Inflammatory macrophage (primary cell): ENCODE measurements at regions not wholly inside any gene's neighbourhood (a gene's known extent, or its start where the extent isn't known, plus 50 kb on each side); places are given as distances from the start of the nearest gene placed in this dataset.
"Not testable (repeated sequence)": the region's sequence is repeated elsewhere in the genome, so short reads cannot be mapped to it uniquely, and the experiment has no call there.

Experiments
- DNase-seq, 2 donors: peaks; one replicate each; pipeline ENCODE4 v3.0.0-alpha.2; 2020 to 2022

- no peak for DNase-seq
Measured at GRCh38 chr16:61421111-61421510, 615.1 kb downstream of the CDH8 start.

DNA sequence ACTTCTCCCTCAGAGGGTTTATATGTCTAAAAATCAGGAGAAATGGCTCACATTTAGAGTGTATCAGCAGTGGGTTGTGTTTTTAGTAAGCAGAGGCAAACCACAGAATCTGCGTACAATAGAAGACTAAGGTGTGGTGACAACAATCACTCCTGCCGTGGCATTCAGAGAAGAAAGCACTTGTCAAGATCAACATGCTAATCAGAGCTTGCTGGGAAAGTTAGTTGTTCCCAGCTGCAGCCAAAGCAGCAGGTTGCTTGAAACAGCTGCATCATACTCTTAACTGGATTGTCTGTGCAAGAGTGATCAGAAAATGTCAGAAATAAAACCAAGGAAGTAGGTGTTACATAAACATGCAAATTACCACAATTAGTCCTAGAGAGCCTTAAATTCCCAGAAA is 616.4 kb downstream of the CDH8 start:
- no peak for DNase-seq

DNA sequence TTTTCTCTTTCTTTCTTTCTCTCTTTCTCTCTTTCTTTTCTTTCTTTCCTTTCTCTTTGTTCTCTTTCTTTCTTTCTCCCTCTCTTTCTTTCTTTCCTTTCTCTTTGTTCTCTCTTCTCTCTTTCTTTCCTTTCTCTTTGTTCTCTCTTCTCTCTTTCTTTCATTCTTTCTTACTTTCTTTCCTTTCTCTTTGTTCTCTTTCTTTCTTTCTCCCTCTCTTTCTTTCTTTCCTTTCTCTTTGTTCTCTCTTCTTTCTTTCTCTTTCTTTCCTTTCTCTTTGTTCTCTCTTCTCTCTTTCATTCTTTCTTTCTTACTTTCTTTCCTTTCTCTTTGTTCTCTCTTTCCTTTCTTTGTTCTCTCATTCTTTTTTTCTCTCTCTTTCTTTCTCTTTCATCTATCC is 617.4 kb downstream of the CDH8 start:
- DNase-seq: not testable (repeated sequence)

DNA sequence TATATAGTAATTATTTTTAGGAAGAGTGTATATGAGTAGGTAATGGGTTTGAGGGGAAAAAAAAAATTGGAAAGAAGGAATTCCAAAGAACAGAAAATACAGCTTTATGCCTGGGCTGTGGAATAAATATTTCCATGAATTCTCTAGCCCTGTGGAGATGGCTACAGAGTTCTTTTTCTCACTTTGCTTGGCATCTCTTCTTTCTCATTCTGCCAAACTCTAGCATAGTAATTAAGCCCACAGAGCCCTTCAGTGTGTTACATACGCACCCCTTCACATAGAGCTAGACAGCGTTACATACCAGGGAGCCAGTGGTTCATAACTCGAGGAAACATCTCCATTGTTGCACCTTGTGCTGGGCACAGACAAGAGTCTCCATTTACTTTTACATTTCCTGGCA is 621.1 kb downstream of the CDH8 start:
- no peak for DNase-seq

DNA sequence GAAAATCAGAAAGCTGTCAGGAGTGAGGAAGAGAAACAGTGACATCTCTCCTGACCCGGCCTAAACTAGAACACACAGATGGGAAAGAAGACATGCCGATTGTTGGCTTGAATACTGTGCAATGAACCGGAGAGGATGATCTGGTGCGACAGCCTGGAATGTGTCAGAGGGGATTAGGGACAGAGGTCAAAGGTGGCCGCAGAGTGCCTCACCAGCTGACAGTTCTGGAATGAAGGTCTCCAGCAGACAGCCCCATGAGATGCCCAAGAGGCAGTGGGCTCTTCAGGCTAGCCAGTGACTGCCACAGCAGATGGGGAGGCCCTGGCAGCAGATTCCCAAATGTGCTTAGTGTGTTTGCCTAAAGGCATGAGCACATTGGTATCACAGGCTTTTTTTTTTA is 623.2 kb downstream of the CDH8 start:
- no peak for DNase-seq

GRCh38 chr16:61412562-61412961 is 623.7 kb downstream of the CDH8 start:
- no peak for DNase-seq

DNA sequence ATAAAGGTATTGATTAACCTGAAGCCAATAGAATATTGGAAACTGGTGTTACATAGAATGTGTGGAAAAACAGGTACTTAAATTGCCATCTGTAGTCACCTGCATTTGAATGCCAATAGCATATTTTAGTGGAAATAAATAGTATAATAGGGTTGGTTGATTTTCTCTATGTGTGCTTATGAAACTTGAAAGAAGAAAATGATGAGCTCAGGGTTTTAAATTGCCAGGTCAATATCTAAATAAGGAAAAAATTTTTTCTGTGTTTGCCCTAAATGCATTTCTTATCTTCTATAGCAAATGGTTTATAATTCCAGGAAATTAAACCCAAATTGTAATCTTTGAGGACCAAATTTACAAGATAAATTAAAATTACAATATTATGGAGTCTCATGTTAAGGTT is 626.6 kb downstream of the CDH8 start:
- DNase-seq: no peak

DNA sequence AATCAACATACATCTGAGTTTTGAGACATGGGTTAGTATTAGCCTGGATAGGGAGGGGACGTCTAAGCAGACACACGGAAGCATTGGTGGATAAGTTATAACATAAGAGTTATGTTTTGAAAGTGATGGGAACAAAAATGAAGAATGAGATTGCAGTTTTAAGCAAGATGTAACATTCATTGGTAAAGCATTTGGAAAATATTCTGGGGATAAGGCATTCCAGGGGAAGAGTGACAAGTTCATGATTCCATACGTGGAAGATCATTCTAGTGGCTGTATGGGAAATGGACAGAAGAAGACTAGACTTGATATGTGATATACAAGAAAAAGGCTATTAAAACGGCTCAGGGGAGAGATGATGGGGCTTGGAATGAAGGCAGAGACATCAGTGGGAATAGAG is 632.9 kb downstream of the CDH8 start:
- DNase-seq: no peak

DNA sequence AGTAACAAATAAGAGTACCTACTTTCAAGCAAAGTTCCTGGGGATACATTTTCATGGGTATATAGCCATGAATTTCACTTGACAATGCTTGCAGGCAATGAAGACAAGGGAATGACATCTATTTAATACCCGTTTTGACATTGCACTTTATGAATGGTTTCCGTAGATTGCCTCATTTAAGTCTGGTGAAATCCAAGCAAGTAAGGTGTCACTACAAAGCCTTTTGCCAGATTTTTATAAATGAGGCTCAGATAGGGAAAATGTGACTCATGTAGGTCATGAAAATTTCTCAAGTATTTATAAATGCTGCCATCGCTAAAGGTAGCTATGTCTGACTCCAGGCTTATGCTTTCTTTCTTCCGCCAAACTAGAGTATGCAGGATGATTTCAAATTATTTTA is 644.3 kb downstream of the CDH8 start:
- DNase-seq: no peak

DNA sequence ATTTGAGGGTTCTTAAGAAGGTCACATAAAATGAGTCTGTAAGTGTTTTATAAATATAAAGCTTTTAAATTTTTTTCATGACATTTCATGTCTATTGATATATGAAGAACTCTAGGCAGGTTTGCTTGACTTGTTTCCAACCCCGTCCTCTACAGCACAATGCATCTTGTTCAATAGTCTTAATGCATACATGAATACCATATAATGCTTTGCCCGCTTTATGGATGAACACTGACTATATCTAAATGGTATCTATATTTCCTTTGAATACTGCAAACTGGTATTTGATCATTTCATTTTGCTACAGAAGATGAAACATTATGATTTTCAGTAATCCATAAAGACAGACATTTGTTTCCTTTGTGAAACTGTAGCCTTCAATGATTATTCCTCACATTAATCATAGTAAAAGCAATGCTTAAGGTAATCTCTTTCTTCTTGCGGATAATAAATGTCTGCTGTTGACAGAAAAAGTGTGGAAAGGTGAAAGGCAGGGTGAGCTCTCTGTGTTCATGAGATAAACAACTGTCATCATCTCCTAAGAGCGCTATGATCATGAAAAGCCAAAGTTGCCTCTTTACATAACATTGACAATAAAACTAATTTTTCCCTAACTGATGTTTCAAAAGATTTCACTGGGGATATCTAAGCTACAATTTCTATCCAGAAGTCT is 645.1 kb downstream of the CDH8 start:
- no peak for DNase-seq

DNA sequence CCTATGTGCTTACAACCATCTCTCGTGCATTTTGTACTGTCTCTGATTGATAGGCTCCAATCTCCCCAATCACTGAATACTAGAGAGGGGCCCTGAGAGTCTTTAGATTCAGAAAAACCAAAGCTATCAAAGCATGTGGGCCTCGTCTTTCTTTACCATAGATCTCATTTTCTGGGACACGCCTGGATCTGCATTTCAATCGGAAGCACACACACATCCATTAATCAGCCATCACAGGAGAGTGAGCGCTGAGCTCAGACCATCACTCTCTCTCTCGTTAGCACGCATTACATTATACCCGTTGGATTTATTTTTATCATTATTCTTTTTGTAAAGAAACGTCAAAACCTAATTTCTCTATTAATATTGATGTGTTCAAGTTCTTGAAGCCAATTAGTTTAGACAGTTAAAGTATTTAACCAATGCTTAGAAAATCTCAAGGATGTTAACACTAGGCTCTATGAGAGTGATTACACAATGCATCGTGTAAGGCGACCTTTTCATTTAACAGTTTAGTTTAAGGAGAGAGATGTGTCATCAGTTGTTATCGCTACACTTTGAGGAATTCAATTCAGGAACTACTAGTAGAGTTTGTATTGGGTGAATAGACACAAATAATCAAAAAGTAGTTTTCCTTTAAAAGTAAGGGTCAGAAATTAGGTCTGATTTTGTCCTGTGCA is 650.7 kb downstream of the CDH8 start:
- DNase-seq: no peak

DNA sequence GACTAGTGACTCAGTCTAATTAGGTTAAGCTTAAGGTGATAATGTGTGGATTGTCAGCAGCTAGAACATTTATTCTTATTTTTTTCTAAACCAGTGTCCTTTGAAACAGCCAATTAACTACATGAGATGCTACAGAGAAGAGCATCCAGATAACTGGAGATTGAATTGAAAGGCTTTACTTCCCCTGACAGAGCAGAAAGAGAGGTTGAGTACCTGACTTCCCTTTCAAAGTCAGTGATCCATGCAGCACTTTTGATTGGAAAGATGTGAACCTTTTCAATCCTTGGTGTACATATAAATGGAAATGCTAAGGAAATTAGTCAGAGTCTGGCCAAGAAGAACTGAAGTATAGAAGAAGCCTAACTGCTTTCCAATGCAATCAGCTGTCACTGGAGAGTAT is 653.8 kb downstream of the CDH8 start:
- no peak for DNase-seq

DNA sequence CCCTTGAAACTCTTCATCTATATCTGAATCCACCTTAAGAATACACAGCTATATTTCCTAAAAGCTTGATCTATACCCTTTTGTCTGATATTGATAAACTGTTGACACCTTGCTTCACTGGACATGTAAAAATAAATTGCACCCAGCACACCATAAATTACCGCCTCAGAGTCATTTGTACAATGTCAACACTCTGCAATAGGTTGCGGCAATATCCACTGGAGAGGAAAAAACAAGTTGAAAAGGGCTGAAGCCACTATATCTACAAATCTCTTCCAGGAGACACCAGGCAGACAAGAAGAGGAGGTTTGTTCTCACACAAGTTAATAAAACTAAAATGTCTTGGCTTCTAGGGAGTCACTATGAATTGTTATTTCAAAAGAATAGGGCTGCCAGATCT is 656.9 kb downstream of the CDH8 start:
- no peak for DNase-seq

DNA sequence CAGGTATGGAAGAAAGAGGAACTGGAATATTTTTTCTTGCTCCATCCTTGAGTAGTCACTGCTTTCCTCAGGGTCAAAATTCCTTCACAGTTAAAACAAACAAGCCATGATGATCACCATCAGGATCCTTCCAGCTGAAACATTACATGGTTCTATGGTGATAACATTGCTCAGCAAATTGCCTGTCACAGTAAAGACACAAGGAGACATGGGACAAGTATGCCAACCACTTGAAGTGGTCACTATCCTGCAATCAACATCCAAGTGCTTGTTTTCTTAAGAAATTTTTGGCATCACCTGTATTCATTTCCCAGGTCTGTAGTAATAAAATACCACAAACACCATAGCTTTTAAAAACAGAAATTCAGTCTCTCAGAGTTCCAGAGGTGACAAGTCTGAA is 662.2 kb downstream of the CDH8 start:
- no peak for DNase-seq

DNA sequence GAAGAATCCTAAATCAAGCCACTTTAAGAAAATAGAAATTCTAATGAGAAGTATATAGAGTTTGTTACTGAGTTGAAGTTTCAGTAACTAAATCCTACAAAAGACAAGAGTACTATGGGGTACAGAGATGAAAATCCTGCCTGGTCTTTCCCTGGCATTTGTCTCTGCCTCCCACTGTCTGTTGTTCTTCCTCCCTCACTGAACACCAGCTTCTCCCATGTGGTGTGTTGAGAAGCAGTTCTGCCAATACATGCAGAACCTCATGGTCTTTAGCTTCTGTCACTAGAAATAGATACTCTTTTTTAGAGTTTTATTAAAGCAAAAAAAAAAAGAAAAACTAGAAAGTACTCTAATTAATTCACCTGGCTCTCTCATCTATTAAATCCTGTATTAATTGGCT is 664.4 kb downstream of the CDH8 start:
- DNase-seq: no peak

- DNase-seq: no peak
Measured at GRCh38 chr16:61371388-61371787, 664.9 kb downstream of the CDH8 start.

DNA sequence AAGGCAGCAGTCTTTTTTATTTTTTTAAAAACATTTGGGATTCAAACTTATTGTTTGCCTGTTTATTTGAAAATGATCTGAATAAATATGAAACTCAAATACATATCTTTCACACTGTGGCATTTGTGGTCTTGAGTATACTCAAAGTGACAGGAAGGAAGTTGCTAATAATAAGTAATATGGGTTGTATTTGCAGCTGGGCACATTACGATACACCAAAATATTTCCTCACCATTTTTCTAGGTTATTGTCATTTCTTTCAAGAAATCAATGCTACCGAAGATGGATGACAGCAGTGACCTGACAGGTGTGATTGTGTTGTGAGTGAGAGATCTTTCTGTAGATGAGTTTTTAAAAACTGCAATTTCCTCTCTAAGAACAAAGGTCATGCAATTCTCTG is 665.7 kb downstream of the CDH8 start:
- DNase-seq: no peak

DNA sequence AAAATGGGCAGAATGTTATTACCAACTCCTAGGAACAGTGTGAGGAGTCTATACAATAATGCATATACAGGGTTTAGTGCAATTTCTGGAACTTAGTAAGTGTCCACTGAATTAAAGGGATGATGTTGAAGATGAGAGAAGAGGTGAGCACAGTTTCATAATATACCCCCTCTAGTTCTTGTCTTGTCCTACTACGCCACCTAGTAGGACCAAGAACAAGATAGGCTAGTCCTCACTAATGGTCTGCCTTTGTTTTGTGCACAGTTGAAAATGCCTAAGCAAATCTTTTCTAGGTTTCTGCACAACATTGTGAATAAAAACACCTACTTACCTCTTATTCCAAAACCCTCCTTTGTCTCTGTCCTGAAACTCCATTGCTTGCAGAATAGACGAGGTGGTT is 670.2 kb downstream of the CDH8 start:
- DNase-seq: no peak

DNA sequence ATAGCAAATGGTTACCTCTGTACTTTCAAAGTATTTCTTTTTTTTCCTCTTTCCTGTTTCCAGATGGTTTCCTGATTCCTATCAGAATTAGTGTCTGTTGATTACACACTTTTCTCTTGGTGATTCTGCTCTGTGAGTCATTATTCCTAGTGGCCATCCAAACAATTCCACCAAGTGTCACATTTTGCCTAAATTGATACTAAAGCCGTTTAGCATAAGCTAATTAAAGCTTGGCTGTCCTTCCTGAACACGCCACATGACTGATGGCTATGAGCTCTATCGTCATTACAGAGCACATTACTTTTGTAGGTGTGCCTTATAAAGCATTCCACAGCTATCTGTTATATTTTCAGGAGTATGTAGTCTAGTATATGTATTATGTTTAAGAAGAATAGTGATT is 671.2 kb downstream of the CDH8 start:
- no peak for DNase-seq

DNA sequence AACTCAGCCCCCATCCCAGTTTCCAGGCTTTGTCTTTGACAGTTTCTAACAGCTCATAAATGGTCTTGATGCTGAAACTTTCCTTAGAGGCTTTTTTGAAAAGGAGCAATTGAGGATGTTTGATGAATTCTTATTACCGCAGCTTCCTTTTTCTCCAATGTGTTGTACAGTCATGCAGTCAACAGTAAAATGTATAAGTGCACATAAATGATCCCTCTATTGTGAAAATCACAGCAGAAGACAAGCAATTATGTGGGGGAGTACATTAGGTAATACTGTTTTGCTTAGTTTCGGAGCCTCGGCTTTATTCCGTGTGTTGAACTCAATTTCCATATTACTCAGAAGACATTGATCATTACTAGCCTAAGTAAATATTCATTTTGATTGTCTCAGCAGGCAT is 673.7 kb downstream of the CDH8 start:
- DNase-seq: no peak

DNA sequence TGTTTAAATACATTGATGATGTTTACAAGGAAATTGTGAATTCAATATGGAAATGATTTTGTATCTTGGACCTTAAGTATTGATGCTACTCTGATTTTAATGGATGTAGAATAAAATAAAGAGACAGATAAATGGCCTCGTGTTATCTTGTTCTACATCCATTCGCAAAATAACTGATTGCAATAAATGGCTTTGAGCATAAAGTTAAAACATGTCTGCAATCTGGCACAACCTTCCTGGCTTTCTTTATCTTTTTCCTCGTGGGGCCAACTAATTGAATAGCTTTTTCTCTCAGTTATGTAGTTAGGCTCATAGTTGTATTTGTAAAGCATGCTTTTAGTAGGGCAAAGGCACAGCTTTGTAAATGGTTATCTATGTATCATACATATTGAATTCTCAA is 691.4 kb downstream of the CDH8 start:
- no peak for DNase-seq

DNA sequence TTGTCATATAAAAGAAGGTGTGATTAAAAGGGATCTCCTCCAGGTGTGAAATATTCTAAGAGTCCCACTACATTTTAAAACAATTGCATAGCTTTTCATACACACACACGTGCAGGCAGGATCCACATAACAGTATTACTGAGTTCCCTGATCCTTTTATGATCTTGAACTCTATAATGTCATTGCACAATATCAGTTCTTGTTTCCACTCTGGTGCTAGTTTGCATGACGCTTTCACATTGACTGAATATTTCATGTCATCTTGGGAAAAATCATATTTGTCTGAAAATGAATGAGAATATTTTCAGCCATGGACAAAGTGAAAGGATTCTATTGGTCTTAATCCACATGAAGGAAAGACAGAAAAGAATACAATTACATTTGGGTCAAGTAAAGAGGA is 703.8 kb downstream of the CDH8 start:
- DNase-seq: no peak

DNA sequence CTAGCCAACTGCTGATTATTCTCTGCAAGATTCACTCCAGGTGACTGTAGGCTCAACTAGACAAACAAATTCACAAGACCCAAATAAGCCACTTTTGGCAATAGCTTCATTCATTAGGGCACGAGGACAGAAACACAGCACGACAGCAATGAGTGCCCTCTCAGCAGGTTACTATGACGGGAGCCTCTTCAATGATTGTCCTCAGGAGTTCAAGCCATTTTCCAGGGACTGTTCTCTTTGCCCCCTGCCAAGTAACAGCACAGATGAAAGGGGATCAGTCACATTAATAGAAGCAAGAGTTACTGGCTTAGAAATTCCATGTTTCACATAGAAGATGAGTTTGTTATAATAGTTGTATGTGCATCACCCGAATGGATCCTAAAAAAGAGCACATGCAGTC is 712.2 kb downstream of the CDH8 start:
- DNase-seq: no peak

GRCh38 chr16:61323456-61323855 is 712.8 kb downstream of the CDH8 start:
- no peak for DNase-seq

DNA sequence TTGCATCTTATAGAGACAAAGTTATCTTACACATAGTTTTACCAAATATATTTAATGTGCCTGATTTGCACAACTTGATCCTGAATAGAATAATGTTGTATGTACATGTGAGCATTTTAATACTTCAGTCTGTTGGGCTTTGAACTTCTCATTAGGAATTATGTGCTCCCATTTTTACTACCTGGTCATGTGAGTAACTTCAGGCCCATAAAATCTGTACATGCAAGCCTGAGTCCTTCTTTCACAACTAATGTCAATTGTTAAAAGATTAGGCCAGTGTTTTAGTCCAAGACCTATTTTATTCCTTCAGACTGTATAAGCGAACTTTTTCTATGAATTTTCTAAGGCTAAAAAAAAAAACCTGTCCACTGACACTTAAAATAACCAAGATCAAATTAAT is 715.4 kb downstream of the CDH8 start:
- DNase-seq: no peak
